NCI-H146 treated with DMSO at 0.1 percent for 48 hours (cell line): ENCODE measurements at regions not wholly inside any gene's neighbourhood (a gene's known extent, or its start where the extent isn't known, plus 50 kb on each side); places are given as distances from the start of the nearest gene placed in this dataset.

Experiments
- DNase-seq: peaks from one replicate; lab custom pipeline; 2025; ENCODE audit not compliant: unreplicated experiment; lab: John Stamatoyannopoulos, UW

GRCh38 chr3:74510261-74510818 is 104.1 kb downstream of the CNTN3 start:
- DNase-seq: no peak

- no peak for DNase-seq
Measured at GRCh38 chr3:74507691-74508090, 106.8 kb downstream of the CNTN3 start.

GRCh38 chr3:74506246-74506645 is 108.2 kb downstream of the CNTN3 start:
- no peak for DNase-seq

GRCh38 chr3:74501007-74501406 is 113.5 kb downstream of the CNTN3 start:
- no peak for DNase-seq

- DNase-seq: no peak
Measured at GRCh38 chr3:74500257-74500656, 114.2 kb downstream of the CNTN3 start.

GRCh38 chr3:74491874-74492273 is 122.6 kb downstream of the CNTN3 start:
- no peak for DNase-seq

- no peak for DNase-seq
Measured at GRCh38 chr3:74489050-74489792, 125.2 kb downstream of the CNTN3 start.

GRCh38 chr3:74479915-74480314 is 134.5 kb downstream of the CNTN3 start:
- DNase-seq: no peak

- DNase-seq: no peak
Measured at GRCh38 chr3:74470313-74470712, 144.1 kb downstream of the CNTN3 start.

- DNase-seq: no peak
Measured at GRCh38 chr3:74469713-74470112, 144.7 kb downstream of the CNTN3 start.

- DNase-seq: no peak
Measured at GRCh38 chr3:74469151-74469550, 145.3 kb downstream of the CNTN3 start.

- no peak for DNase-seq
Measured at GRCh38 chr3:74465715-74466410, 148.6 kb downstream of the CNTN3 start.

GRCh38 chr3:74463515-74463914 is 150.9 kb downstream of the CNTN3 start:
- no peak for DNase-seq

- no peak for DNase-seq
Measured at GRCh38 chr3:74456166-74456565, 158.3 kb downstream of the CNTN3 start.

- no peak for DNase-seq
Measured at GRCh38 chr3:74447221-74447620, 167.2 kb downstream of the CNTN3 start.

GRCh38 chr3:74445541-74445940 is 168.9 kb downstream of the CNTN3 start:
- no peak for DNase-seq

- DNase-seq: no peak
Measured at GRCh38 chr3:74443102-74443501, 171.4 kb downstream of the CNTN3 start.

- no peak for DNase-seq
Measured at GRCh38 chr3:74442683-74443082, 171.8 kb downstream of the CNTN3 start.

- no peak for DNase-seq
Measured at GRCh38 chr3:74442068-74442467, 172.4 kb downstream of the CNTN3 start.

- no peak for DNase-seq
Measured at GRCh38 chr3:74436184-74436583, 178.3 kb downstream of the CNTN3 start.

- DNase-seq: no peak
Measured at GRCh38 chr3:74435631-74436030, 178.8 kb downstream of the CNTN3 start.

- DNase-seq: no peak
Measured at GRCh38 chr3:74434406-74434805, 180.1 kb downstream of the CNTN3 start.
